DND-41 (cell line): ENCODE measurements at regions not wholly inside any gene's neighbourhood (a gene's known extent, or its start where the extent isn't known, plus 50 kb on each side); places are given as distances from the start of the nearest gene placed in this dataset.

Experiments used
- ATAC-seq: fragments of 200-7000 bp; cut with Tn5 transposase; 3 replicates; pipeline ENCODE4 v1.9.1; 2021; ENCODE audit warnings: low read depth; ENCODE audit not compliant: insufficient read depth
- DNase-seq: peaks from one replicate; pipeline ENCODE4 v3.0.0-alpha.2; 2020
- H2AFZ ChIP-seq: 2 replicates; pipeline ENCODE4 v1.6.0; 2012; ENCODE audit warnings: low read depth, low read length
- H3K27ac ChIP-seq: 2 replicates; pipeline ENCODE4 v1.5.1; 2012; ENCODE audit warnings: low read length, inconsistent platforms
- H3K27me3 ChIP-seq: fragments of 200-600 bp; sonication (generic); 2 replicates; pipeline ENCODE4 v1.6.0; 2012; ENCODE audit warnings: low read length, mild to moderate bottlenecking, inconsistent platforms; ENCODE audit not compliant: insufficient read depth, poor library complexity
- H3K36me3 ChIP-seq: 2 replicates; pipeline ENCODE4 v1.5.1; 2012; ENCODE audit warnings: low read length, inconsistent platforms; ENCODE audit not compliant: insufficient read depth
- H3K4me1 ChIP-seq: 2 replicates; pipeline ENCODE4 v1.5.1; 2012; ENCODE audit warnings: mild to moderate bottlenecking, low read length; ENCODE audit not compliant: insufficient read depth
- H3K4me2 ChIP-seq: 2 replicates; pipeline ENCODE4 v1.6.0; 2012; ENCODE audit warnings: mild to moderate bottlenecking, moderate library complexity, low read length, inconsistent platforms; ENCODE audit not compliant: insufficient read depth
- H3K4me3 ChIP-seq, 2 experiments: fragments of 200-600 bp in 1 of 2; shearing (Covaris generic) in 1 of 2; 2 replicates each; pipeline ENCODE4 v1.5.1; 2012 to 2016; ENCODE audit warnings: inconsistent platforms in 2 of 2, low read length in 2 of 2, mild to moderate bottlenecking in 2 of 2, low read depth in 1 of 2, moderate library complexity in 1 of 2
- H3K79me2 ChIP-seq: 2 replicates; pipeline ENCODE4 v1.6.0; 2012; ENCODE audit warnings: low read length, inconsistent platforms; ENCODE audit not compliant: insufficient read depth
- H3K9ac ChIP-seq: 2 replicates; pipeline ENCODE4 v1.6.0; 2012; ENCODE audit warnings: low read depth, mild to moderate bottlenecking, inconsistent platforms, low read length, moderate library complexity
- H3K9me3 ChIP-seq: 2 replicates; pipeline ENCODE4 v1.5.1; 2012; ENCODE audit warnings: low read length, moderate library complexity, mild to moderate bottlenecking, inconsistent platforms; ENCODE audit not compliant: insufficient read depth, severe bottlenecking
- H4K20me1 ChIP-seq: 2 replicates; pipeline ENCODE4 v1.6.0; 2012; ENCODE audit warnings: low read length; ENCODE audit not compliant: insufficient read depth
- EZH2 ChIP-seq: IDR thresholded peaks from 3 replicates; pipeline ENCODE4 v1.6.1; 2012; ENCODE audit warnings: borderline replicate concordance, low read depth, mild to moderate bottlenecking, moderate library complexity, low read length, inconsistent platforms; ENCODE audit not compliant: severe bottlenecking
- TF ChIP-seq, protein P1 (sequence below): IDR thresholded peaks from 2 replicates; pipeline ENCODE4 v1.5.1; 2012; ENCODE audit warnings: borderline replicate concordance, low read length, moderate library complexity, mild to moderate bottlenecking; ENCODE audit not compliant: poor library complexity, severe bottlenecking; ENCODE audit errors: extremely low read depth

DNA sequence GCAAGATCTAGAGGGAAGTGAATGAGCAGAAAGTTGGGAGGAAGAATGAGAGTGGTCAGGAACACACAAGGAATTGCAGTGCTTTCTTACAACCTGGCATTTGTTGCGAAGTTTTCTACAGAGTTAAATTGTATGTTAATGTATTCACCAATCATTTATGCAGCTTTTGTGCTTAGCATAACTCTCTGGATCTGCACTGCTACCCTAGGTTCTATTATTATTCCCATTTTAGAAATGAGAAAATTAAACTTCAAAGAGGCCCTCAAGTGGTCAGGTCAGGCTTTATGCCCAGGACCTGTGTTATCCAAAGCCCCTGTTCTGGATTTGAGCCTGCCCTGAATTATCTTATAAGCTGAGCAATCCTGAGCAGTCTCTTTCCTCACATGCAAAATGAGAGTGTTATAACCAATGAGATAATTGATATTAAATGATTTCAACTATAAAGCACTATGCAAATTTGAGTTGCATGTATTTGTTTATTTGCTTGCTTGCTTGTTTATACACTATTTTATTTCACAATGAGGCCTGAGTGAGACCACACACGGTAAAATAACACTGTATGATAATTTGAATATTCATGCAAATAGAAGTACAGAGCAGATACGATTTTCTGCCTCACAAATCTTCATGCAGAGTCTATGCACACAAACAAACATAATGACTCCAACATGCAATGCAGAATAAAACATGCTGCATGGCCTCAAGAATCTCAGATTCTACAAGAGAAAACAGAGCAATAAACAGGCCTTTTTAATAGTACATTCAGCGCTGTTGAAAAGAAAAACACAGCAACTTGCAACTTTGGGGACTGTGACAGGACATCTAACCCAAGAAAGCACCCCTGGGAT lies 323.0 kb downstream of the PLPP3 start:
- no peaks in the 10 kb centered on the region for H3K4me1 ChIP-seq
- H3K27me3 ChIP-seq = no peaks in the 10 kb centered on the region
- no peak overlapping the region for H2AFZ ChIP-seq
- H3K36me3 ChIP-seq = no peaks in the 10 kb centered on the region
- no peaks in the 10 kb centered on the region for H4K20me1 ChIP-seq
- no peak overlapping the region for H3K4me3 ChIP-seq
- DNase-seq (no peak), ATAC-seq (no peak)
- no peak for TF ChIP-seq EZH2
- TF ChIP-seq, protein P1, sequence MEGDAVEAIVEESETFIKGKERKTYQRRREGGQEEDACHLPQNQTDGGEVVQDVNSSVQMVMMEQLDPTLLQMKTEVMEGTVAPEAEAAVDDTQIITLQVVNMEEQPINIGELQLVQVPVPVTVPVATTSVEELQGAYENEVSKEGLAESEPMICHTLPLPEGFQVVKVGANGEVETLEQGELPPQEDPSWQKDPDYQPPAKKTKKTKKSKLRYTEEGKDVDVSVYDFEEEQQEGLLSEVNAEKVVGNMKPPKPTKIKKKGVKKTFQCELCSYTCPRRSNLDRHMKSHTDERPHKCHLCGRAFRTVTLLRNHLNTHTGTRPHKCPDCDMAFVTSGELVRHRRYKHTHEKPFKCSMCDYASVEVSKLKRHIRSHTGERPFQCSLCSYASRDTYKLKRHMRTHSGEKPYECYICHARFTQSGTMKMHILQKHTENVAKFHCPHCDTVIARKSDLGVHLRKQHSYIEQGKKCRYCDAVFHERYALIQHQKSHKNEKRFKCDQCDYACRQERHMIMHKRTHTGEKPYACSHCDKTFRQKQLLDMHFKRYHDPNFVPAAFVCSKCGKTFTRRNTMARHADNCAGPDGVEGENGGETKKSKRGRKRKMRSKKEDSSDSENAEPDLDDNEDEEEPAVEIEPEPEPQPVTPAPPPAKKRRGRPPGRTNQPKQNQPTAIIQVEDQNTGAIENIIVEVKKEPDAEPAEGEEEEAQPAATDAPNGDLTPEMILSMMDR = no peak
- no peak overlapping the region for H3K9ac ChIP-seq
- H3K27ac ChIP-seq = no peak overlapping the region
- no peaks in the 10 kb centered on the region for H3K79me2 ChIP-seq
- H3K4me2 ChIP-seq = no peak overlapping the region
- peaks cover 3% of the 10 kb centered on the region for H3K9me3 ChIP-seq

DNA sequence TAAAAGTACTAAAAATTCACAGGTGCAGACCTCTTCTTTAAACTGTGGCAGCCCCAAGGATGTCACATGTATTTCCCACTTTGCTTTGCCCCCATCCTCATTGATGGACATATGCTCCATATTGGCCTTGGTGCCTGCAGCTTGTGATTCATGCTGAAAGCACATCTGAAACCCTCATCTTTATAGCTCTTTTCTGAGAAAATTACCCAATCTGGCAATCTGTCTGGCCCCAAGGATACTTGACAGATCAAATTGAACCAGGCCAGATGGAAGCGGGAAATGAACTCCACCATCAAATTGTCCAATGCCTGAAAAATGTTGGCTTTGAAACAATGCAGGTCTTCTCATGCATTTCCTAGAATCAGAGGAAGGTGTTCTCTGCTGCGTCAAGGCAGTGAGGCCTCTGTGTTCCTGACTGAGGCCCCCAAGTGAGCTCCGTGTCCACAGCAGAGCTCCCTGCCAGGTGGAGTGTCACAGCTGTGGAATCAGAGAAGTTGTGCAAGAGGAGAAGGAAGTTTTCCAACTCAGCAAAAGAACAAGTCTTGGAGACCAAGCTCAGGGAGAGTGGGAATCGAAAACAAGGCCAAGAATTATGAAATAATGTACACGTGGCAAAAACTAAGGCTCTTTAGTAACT lies 323.7 kb downstream of the PLPP3 start:
- Histone ChIP-seq H3K9ac (no peak overlapping the region), H3K27ac (no peak overlapping the region), H3K27me3 (no peaks in the 10 kb centered on the region), H3K79me2 (no peaks in the 10 kb centered on the region), H3K9me3 (peaks cover 3% of the 10 kb centered on the region), H3K4me1 (no peaks in the 10 kb centered on the region), H2AFZ (no peak overlapping the region), H3K36me3 (no peaks in the 10 kb centered on the region), H3K4me2 (no peak overlapping the region), H4K20me1 (no peaks in the 10 kb centered on the region), H3K4me3 (no peak overlapping the region)
- no peak for TF ChIP-seq EZH2
- DNase-seq (no peak), ATAC-seq (no peak)

GRCh38 chr1:56254130-56254529 lies 325.2 kb downstream of the PLPP3 start:
- no peaks in the 10 kb centered on the region for H3K27me3 ChIP-seq

More at GRCh38 chr1:56254130-56254529, 325.2 kb downstream of the PLPP3 start:
- no peak for ATAC-seq
- H3K4me1 ChIP-seq = no peaks in the 10 kb centered on the region
- H3K4me3 ChIP-seq = no peak overlapping the region
- H3K9me3 ChIP-seq = no peaks in the 10 kb centered on the region
- H3K79me2 ChIP-seq = no peaks in the 10 kb centered on the region
- no peak for DNase-seq
- no peaks in the 10 kb centered on the region for H3K36me3 ChIP-seq
- H3K9ac ChIP-seq = no peak overlapping the region
- no peak overlapping the region for H2AFZ ChIP-seq
- TF ChIP-seq EZH2 = no peak
- TF ChIP-seq, protein P1 = no peak
- no peaks in the 10 kb centered on the region for H4K20me1 ChIP-seq
- H3K4me2 ChIP-seq = no peak overlapping the region
- H3K27ac ChIP-seq = no peak overlapping the region
